ENCODE measurements at regions not wholly inside any gene's neighbourhood (a gene's known extent, or its start where the extent isn't known, plus 50 kb on each side); places are given as distances from the start of the nearest gene placed in this dataset.
"Not testable (repeated sequence)": the region's sequence is repeated elsewhere in the genome, so short reads cannot be mapped to it uniquely, and the experiment has no call there.

- DNase-seq, result no peak
- intact Hi-C loops (cut with micrococcal nuclease), result no loop called here
- ATAC-seq, result no peak
Observed at GRCh38 chrX:19214311-19214710, 92.0 kb upstream of the ADGRG2 start.

- DNase-seq, result no peak
- intact Hi-C loops (cut with micrococcal nuclease), result no loop called here
- no peak for ATAC-seq
Observed at GRCh38 chrX:19225909-19226308, 103.6 kb upstream of the ADGRG2 start.

GRCh38 chrX:19229896-19230295 lies 107.6 kb upstream of the ADGRG2 start:
- intact Hi-C loops (cut with micrococcal nuclease); ATAC-seq; DNase-seq: not testable (repeated sequence)

- DNase-seq (no peak), ATAC-seq (no peak)
- intact Hi-C loops (cut with micrococcal nuclease), result no loop called here
Observed at GRCh38 chrX:19237901-19238300, 105.8 kb upstream of the PDHA1 start.

GRCh38 chrX:19243431-19243830 lies 100.3 kb upstream of the PDHA1 start:
- DNase-seq (no peak), ATAC-seq (no peak)
- intact Hi-C loops (cut with micrococcal nuclease), result no loop called here

- intact Hi-C loops (cut with micrococcal nuclease); ATAC-seq; DNase-seq: not testable (repeated sequence)
Observed at GRCh38 chrX:19244921-19245320, 98.8 kb upstream of the PDHA1 start.

- intact Hi-C loops (cut with micrococcal nuclease), result no loop called here
- no peak for ATAC-seq
- no peak for DNase-seq
Observed at GRCh38 chrX:19245711-19246269, 97.9 kb upstream of the PDHA1 start.

- intact Hi-C loops (cut with micrococcal nuclease), result no loop called here
Observed at GRCh38 chrX:19256986-19257385, 86.7 kb upstream of the PDHA1 start.

GRCh38 chrX:19261026-19261425 lies 82.7 kb upstream of the PDHA1 start:
- ATAC-seq; DNase-seq; intact Hi-C loops (cut with micrococcal nuclease): not testable (repeated sequence)

More at GRCh38 chrX:19256986-19257385, 86.7 kb upstream of the PDHA1 start:
- DNase-seq (no peak), ATAC-seq (no peak)

GRCh38 chrX:19270727-19271126 lies 73.0 kb upstream of the PDHA1 start:
- intact Hi-C loops (cut with micrococcal nuclease), result no loop called here
- ATAC-seq, result no peak
- no peak for DNase-seq

GRCh38 chrX:19272452-19272851 lies 71.3 kb upstream of the PDHA1 start:
- ATAC-seq, result no peak
- DNase-seq, result no peak
- intact Hi-C loops (cut with micrococcal nuclease), result no loop called here

GRCh38 chrX:19280636-19281035 lies 63.1 kb upstream of the PDHA1 start:
- DNase-seq, result no peak
- ATAC-seq, result no peak
- intact Hi-C loops (cut with micrococcal nuclease), result no loop called here

- intact Hi-C loops (cut with micrococcal nuclease), result no loop called here
- ATAC-seq (no peak), DNase-seq (no peak)
Observed at GRCh38 chrX:19281256-19281655, 62.5 kb upstream of the PDHA1 start.

GRCh38 chrX:19283597-19284339 lies 60.0 kb upstream of the PDHA1 start:
- ATAC-seq (peak; percentile 64), DNase-seq (no peak)
- intact Hi-C loops (cut with micrococcal nuclease), result no loop called here

GRCh38 chrX:19285857-19286256 lies 57.9 kb upstream of the PDHA1 start:
- intact Hi-C loops (cut with micrococcal nuclease), result no loop called here
- ATAC-seq (no peak), DNase-seq (no peak)

GRCh38 chrX:19291086-19291485 lies 52.6 kb upstream of the PDHA1 start:
- DNase-seq (no peak), ATAC-seq (no peak)
- intact Hi-C loops (cut with micrococcal nuclease), result no loop called here

GRCh38 chrX:19293606-19294325 lies 50.0 kb upstream of the PDHA1 start:
- intact Hi-C loops (cut with micrococcal nuclease), result no loop called here
- ATAC-seq (no peak), DNase-seq (no peak)

Measured in left ventricle myocardium superior (tissue), 1 donor.